GM23338 (cell line): ENCODE measurements at regions not wholly inside any gene's neighbourhood (a gene's known extent, or its start where the extent isn't known, plus 50 kb on each side); places are given as distances from the start of the nearest gene placed in this dataset.

Experiments used
- ATAC-seq: fragments of 200-7000 bp; cut with Tn5 transposase; 3 replicates; pipeline ENCODE4 v1.9.1; 2020
- DNase-seq: peaks from one replicate; pipeline ENCODE4 v3.0.0-alpha.2; 2015; ENCODE audit warnings: low spot score
- H2AFZ ChIP-seq: fragments of 200-600 bp; sonication (generic); 2 replicates; pipeline ENCODE4 v1.8.0; 2016; ENCODE audit warnings: antibody characterized with exemption, mild to moderate bottlenecking, moderate library complexity
- H3F3A ChIP-seq: fragments of 200-600 bp; sonication (generic); replicated peaks from 2 replicates; pipeline ENCODE4 v1.8.0; 2017; ENCODE audit warnings: antibody characterized with exemption, mixed run types, low read depth
- H3K27ac ChIP-seq: fragments of 200-600 bp; sonication (generic); 2 replicates; pipeline ENCODE4 v1.6.1; 2016; ENCODE audit warnings: low read depth
- H3K27me3 ChIP-seq: fragments of 200-600 bp; sonication (generic); 2 replicates; pipeline ENCODE4 v1.8.0; 2016; ENCODE audit warnings: mild to moderate bottlenecking, mixed run types, moderate library complexity; ENCODE audit not compliant: insufficient read depth
- H3K36me3 ChIP-seq: fragments of 200-600 bp; sonication (generic); 2 replicates; pipeline ENCODE4 v1.8.0; 2016; ENCODE audit warnings: mild to moderate bottlenecking; ENCODE audit not compliant: insufficient read depth
- H3K4me1 ChIP-seq: fragments of 200-600 bp; sonication (generic); 2 replicates; pipeline ENCODE4 v1.8.0; 2016; ENCODE audit warnings: mild to moderate bottlenecking, moderate library complexity; ENCODE audit not compliant: insufficient read depth
- H3K4me2 ChIP-seq: fragments of 200-600 bp; sonication (generic); 2 replicates; pipeline ENCODE4 v1.7.1; 2017; ENCODE audit warnings: mixed run types
- H3K4me3 ChIP-seq: fragments of 200-600 bp; sonication (generic); 2 replicates; pipeline ENCODE4 v1.6.1; 2016; ENCODE audit warnings: mixed run types
- H3K79me2 ChIP-seq: fragments of 200-600 bp; sonication (generic); replicated peaks from 2 replicates; pipeline ENCODE4 v1.8.0; 2017; ENCODE audit warnings: mild to moderate bottlenecking; ENCODE audit not compliant: insufficient read depth
- H3K9me2 ChIP-seq: fragments of 200-600 bp; sonication (generic); 2 replicates; pipeline ENCODE4 v1.8.0; 2017; ENCODE audit not compliant: insufficient read depth
- H4K20me1 ChIP-seq: fragments of 200-600 bp; sonication (generic); replicated peaks from 2 replicates; pipeline ENCODE4 v1.8.0; 2017; ENCODE audit warnings: mild to moderate bottlenecking; ENCODE audit not compliant: insufficient read depth
- H3K27ac Mint-ChIP-seq: 2 replicates; pipeline ENCODE4 v1.8.0; 2020; ENCODE audit warnings: inconsistent platforms, mild to moderate bottlenecking, moderate library complexity, mixed read lengths
- H3K27me3 Mint-ChIP-seq: 3 replicates; pipeline ENCODE4 v1.8.0; 2022; ENCODE audit warnings: low read depth, mild to moderate bottlenecking, moderate library complexity, mixed read lengths, inconsistent platforms; ENCODE audit not compliant: insufficient read depth, poor library complexity
- H3K36me3 Mint-ChIP-seq: 3 replicates; pipeline ENCODE4 v1.8.0; 2021; ENCODE audit warnings: low read depth, mild to moderate bottlenecking, inconsistent platforms, moderate library complexity, mixed read lengths
- H3K4me1 Mint-ChIP-seq: 3 replicates; pipeline ENCODE4 v1.8.0; 2020; ENCODE audit warnings: mild to moderate bottlenecking, inconsistent platforms, mixed read lengths
- H3K4me3 Mint-ChIP-seq: 3 replicates; pipeline ENCODE4 v1.8.0; 2021; ENCODE audit warnings: moderate library complexity, mild to moderate bottlenecking, inconsistent platforms, mixed read lengths
- H3K9me3 Mint-ChIP-seq: 3 replicates; pipeline ENCODE4 v1.8.0; 2020; ENCODE audit warnings: moderate library complexity, mild to moderate bottlenecking, inconsistent platforms, mixed read lengths
- CREB1 ChIP-seq: fragments of 250-450 bp; sonication (Bioruptor Pico); IDR thresholded peaks from 2 replicates; pipeline ENCODE4 v1.5.0; 2020; ENCODE audit warnings: low read depth, mild to moderate bottlenecking, moderate library complexity
- CTCF ChIP-seq, 2 experiments: fragments of 200-600 bp in 1 of 2; sonication (generic) in 1 of 2; conservative IDR thresholded peaks; 2 replicates each; pipeline versions ENCODE4 v1.5.1 to v1.6.1; 2016 to 2017; ENCODE audit warnings: antibody characterized with exemption in 2 of 2, low read depth in 2 of 2, mild to moderate bottlenecking in 2 of 2, moderate library complexity in 1 of 2
- ETS1 ChIP-seq: IDR thresholded peaks from 2 replicates; pipeline ENCODE4 v1.6.1; 2016; ENCODE audit warnings: antibody characterized with exemption
- EZH2 ChIP-seq: fragments of 200-600 bp; sonication (generic); IDR thresholded peaks from one replicate; pipeline ENCODE4 v1.8.0; 2017; ENCODE audit warnings: antibody characterized with exemption, mild to moderate bottlenecking, low read depth; ENCODE audit not compliant: unreplicated experiment
- EZH2phosphoT487 ChIP-seq: fragments of 200-600 bp; sonication (generic); IDR thresholded peaks from one replicate; pipeline ENCODE4 v1.8.1; 2018; ENCODE audit warnings: antibody characterized with exemption; ENCODE audit not compliant: unreplicated experiment
- JUNB ChIP-seq: IDR thresholded peaks from one replicate; pipeline ENCODE4 v1.6.1; 2016; ENCODE audit warnings: antibody characterized with exemption; ENCODE audit not compliant: unreplicated experiment
- NANOG ChIP-seq: IDR thresholded peaks from 2 replicates; pipeline ENCODE4 v1.6.1; 2016; ENCODE audit warnings: antibody characterized with exemption, borderline replicate concordance
- POLR2AphosphoS5 ChIP-seq: IDR thresholded peaks from 2 replicates; pipeline ENCODE4 v1.6.1; 2016; ENCODE audit warnings: antibody characterized with exemption, low read depth
- REST ChIP-seq: IDR thresholded peaks from one replicate; pipeline ENCODE4 v1.6.1; 2018; ENCODE audit warnings: antibody characterized with exemption; ENCODE audit not compliant: unreplicated experiment
- STAT1 ChIP-seq: IDR thresholded peaks from one replicate; pipeline ENCODE4 v1.6.1; 2016; ENCODE audit warnings: antibody characterized with exemption; ENCODE audit not compliant: unreplicated experiment
- ZNF114 ChIP-seq: fragments of 250-450 bp; sonication (Bioruptor Pico); IDR thresholded peaks from 2 replicates; pipeline ENCODE4 v1.5.0; 2020; ENCODE audit warnings: mild to moderate bottlenecking, moderate library complexity
- ZNF331 ChIP-seq: fragments of 250-450 bp; sonication (Bioruptor Pico); IDR thresholded peaks from 2 replicates; pipeline ENCODE4 v1.5.0; 2020; ENCODE audit warnings: low read depth, mild to moderate bottlenecking, moderate library complexity
- ZNF462 ChIP-seq: fragments of 250-450 bp; sonication (Bioruptor Pico); IDR thresholded peaks from 2 replicates; pipeline ENCODE4 v1.5.0; 2020; ENCODE audit warnings: mild to moderate bottlenecking, moderate library complexity

GRCh38 chr13:78998630-78999315 lies 339.8 kb upstream of the OBI1 start:
- DNase-seq = no peak

More at GRCh38 chr13:78998630-78999315, 339.8 kb upstream of the OBI1 start:
- Mint-ChIP-seq H3K27me3 (no peaks in the 10 kb centered on the region), H3K9me3 (no peaks in the 10 kb centered on the region), H3K27ac (no peak overlapping the region), H3K4me1 (peaks cover 20% of the 10 kb centered on the region), H3K36me3 (no peaks in the 10 kb centered on the region), H3K4me3 (no peak overlapping the region)
- TF ChIP-seq POLR2AphosphoS5 (no peak), ZNF462 (no peak), STAT1 (no peak), JUNB (no peak), NANOG (no peak), CTCF (conservative IDR thresholded peaks at IDR 0.05; ENCODE audit: low read depth in 2 of 2) (no peak), ETS1 (no peak), EZH2 (no peak), ZNF331 (CRISPR knock-in tag) (no peak), REST (no peak), CREB1 (CRISPR knock-in tag) (no peak), ZNF114 (CRISPR knock-in tag) (no peak), EZH2phosphoT487 (no peak)
- no peak for ATAC-seq
- Histone ChIP-seq H4K20me1 (no peaks in the 10 kb centered on the region), H3K4me2 (no peak overlapping the region), H3K4me1 (peaks cover 20% of the 10 kb centered on the region), H3K9me2 (0 out of 2 replicates have a peak, but pooled peaks cover 4% of the 10 kb centered on the region), H3K27me3 (no peaks in the 10 kb centered on the region), H3K36me3 (no peaks in the 10 kb centered on the region), H2AFZ (no peak overlapping the region), H3F3A (no peaks in the 10 kb centered on the region), H3K79me2 (no peaks in the 10 kb centered on the region), H3K27ac (no peak overlapping the region), H3K4me3 (no peak overlapping the region)
